A673 (cell line): ENCODE measurements at regions not wholly inside any gene's neighbourhood (a gene's known extent, or its start where the extent isn't known, plus 50 kb on each side); places are given as distances from the start of the nearest gene placed in this dataset.
A peak's percentile ranks its signal among the peaks of the same experiment; 100 is the strongest.

Experiments
- BruUV-seq: library from RNA; stranded (reverse); fragments of 400-500 nt; replicated peaks from 2 replicates; lab custom pipeline; 2021; lab: Mats Ljungman, UMichigan
- CTCF ChIA-PET: fragments of 300-600 bp; sonication (Branson Sonifier 250); formaldehyde crosslinking; loops from one replicate; lab custom pipeline; 2022; ENCODE audit warnings: antibody characterized with exemption; lab: Charles Lee
- POLR2A ChIA-PET: fragments of 300-600 bp; sonication (Branson Sonifier 250); formaldehyde crosslinking; loops from one replicate; lab custom pipeline; 2022; ENCODE audit warnings: antibody characterized with exemption; ENCODE audit not compliant: low non-redundant PET; lab: Charles Lee
- DNase-seq: peaks from one replicate; pipeline ENCODE4 v3.0.0-alpha.2; 2015; ENCODE audit warnings: low spot score
- H3K27ac ChIP-seq: fragments of 200-600 bp; sonication (generic); 2 replicates; pipeline ENCODE4 v1.5.1; 2016; ENCODE audit warnings: mixed run types, low read depth, mild to moderate bottlenecking, mixed read lengths, antibody characterized with exemption, low read length; ENCODE audit not compliant: poor library complexity, severe bottlenecking
- H3K27me3 ChIP-seq: fragments of 200-600 bp; sonication (generic); replicated peaks from 2 replicates; pipeline ENCODE4 v1.6.1; 2017; ENCODE audit warnings: mixed run types, low read depth, mild to moderate bottlenecking, mixed read lengths, antibody characterized with exemption, low read length; ENCODE audit not compliant: insufficient read depth, poor library complexity
- H3K36me3 ChIP-seq: fragments of 200-600 bp; sonication (generic); 2 replicates; pipeline ENCODE4 v1.6.1; 2016; ENCODE audit warnings: mixed run types, mild to moderate bottlenecking, mixed read lengths, antibody characterized with exemption, low read length; ENCODE audit not compliant: insufficient read depth, poor library complexity, severe bottlenecking
- H3K4me1 ChIP-seq: fragments of 200-600 bp; sonication (generic); 2 replicates; pipeline ENCODE4 v1.6.1; 2017; ENCODE audit warnings: mixed run types, mild to moderate bottlenecking, mixed read lengths, antibody characterized with exemption, low read length; ENCODE audit not compliant: insufficient read depth, poor library complexity, severe bottlenecking
- H3K4me3 ChIP-seq: fragments of 200-600 bp; sonication (generic); 2 replicates; pipeline ENCODE4 v1.5.1; 2016; ENCODE audit warnings: low read depth, mixed run types, mild to moderate bottlenecking, mixed read lengths, low read length; ENCODE audit not compliant: poor library complexity, severe bottlenecking
- H3K9me3 ChIP-seq: fragments of 200-600 bp; sonication (generic); 2 replicates; pipeline ENCODE4 v1.6.1; 2016; ENCODE audit warnings: mixed run types, low read depth, mild to moderate bottlenecking, mixed read lengths, antibody characterized with exemption, low read length; ENCODE audit not compliant: poor library complexity, severe bottlenecking
- CTCF ChIP-seq: fragments of 300-800, 200-600 bp; sonication (generic); conservative IDR thresholded peaks from 2 replicates; pipeline ENCODE4 v1.5.1; 2017; ENCODE audit warnings: low read depth, mild to moderate bottlenecking, antibody characterized with exemption, low read length, moderate library complexity, mixed read lengths
- EZH2 ChIP-seq: fragments of 200-600 bp; sonication (generic); IDR thresholded peaks from 2 replicates; pipeline ENCODE4 v1.6.1; 2017; ENCODE audit warnings: borderline replicate concordance, low read depth, mild to moderate bottlenecking, mixed read lengths, antibody characterized with exemption, low read length; ENCODE audit not compliant: poor library complexity, severe bottlenecking
- intact Hi-C: fragments of 100-400 bp; cut with micrococcal nuclease; formaldehyde crosslinking; loops from one replicate; pipeline ENCODE4 v1.10.0; 2022; ENCODE audit not compliant: unreplicated experiment

- POLR2A ChIA-PET: no interaction called here
Measured at GRCh38 chr4:52198294-52198693, 147.2 kb downstream of the SPATA18 start.

GRCh38 chr4:52199574-52200338, 148.7 kb downstream of the SPATA18 start:
- Histone ChIP-seq H3K27ac (peak overlapping the region; percentile 67), H3K9me3 (no peaks in the 10 kb centered on the region), H3K36me3 (no peaks in the 10 kb centered on the region), H3K4me3 (no peak overlapping the region), H3K27me3 (no peaks in the 10 kb centered on the region), H3K4me1 (peaks cover 22% of the 10 kb centered on the region)
- CTCF ChIA-PET: no interaction called here
- BruUV-seq: no TSS peak
- intact Hi-C loops: no loop called here
- TF ChIP-seq CTCF (no peak), EZH2 (no peak)
- peak; percentile 80 for DNase-seq
- POLR2A ChIA-PET: no interaction called here

More at GRCh38 chr4:52198294-52198693, 147.2 kb downstream of the SPATA18 start:
- Histone ChIP-seq H3K27me3 (no peaks in the 10 kb centered on the region), H3K36me3 (no peaks in the 10 kb centered on the region), H3K4me1 (peaks cover 28% of the 10 kb centered on the region), H3K27ac (peak overlapping the region; percentile 67), H3K9me3 (no peaks in the 10 kb centered on the region), H3K4me3 (no peak overlapping the region)
- no peak for DNase-seq
- no TSS peak for BruUV-seq
- no peak for TF ChIP-seq CTCF
- no peak for TF ChIP-seq EZH2
- CTCF ChIA-PET: no interaction called here
- intact Hi-C loops: no loop called here

- no peaks in the 10 kb centered on the region for H3K9me3 ChIP-seq
- H3K4me3 ChIP-seq: no peak overlapping the region
- intact Hi-C loops: no loop called here
- DNase-seq: peak; percentile 17
- peaks cover 22% of the 10 kb centered on the region for H3K4me1 ChIP-seq
- H3K36me3 ChIP-seq: no peaks in the 10 kb centered on the region
- POLR2A ChIA-PET: no interaction called here
- CTCF ChIA-PET: no interaction called here
- H3K27ac ChIP-seq: peak overlapping the region; percentile 67
- TF ChIP-seq EZH2 (no peak), CTCF (no peak)
- no TSS peak for BruUV-seq
- H3K27me3 ChIP-seq: no peaks in the 10 kb centered on the region
Measured at GRCh38 chr4:52200339-52200725, 149.2 kb downstream of the SPATA18 start.
